GM12892 (cell line): ENCODE measurements at regions not wholly inside any gene's neighbourhood (a gene's known extent, or its start where the extent isn't known, plus 50 kb on each side); places are given as distances from the start of the nearest gene placed in this dataset.

Source experiments
- POLR2A ChIP-seq: IDR thresholded peaks from 2 replicates; pipeline ENCODE4 v1.6.1; 2011; ENCODE audit warnings: low read depth, low read length, control low read depth
- POLR2AphosphoS5 ChIP-seq: IDR thresholded peaks from 2 replicates; pipeline ENCODE4 v1.6.1; 2011; ENCODE audit warnings: low read depth, low read length, control low read depth
- TAF1 ChIP-seq: IDR thresholded peaks from 2 replicates; pipeline ENCODE4 v1.6.1; 2011; ENCODE audit warnings: low read depth, mild to moderate bottlenecking, control low read depth, low read length, borderline replicate concordance

GRCh38 chr2:238638982-238639628 lies 208.8 kb upstream of the TWIST2 start:
- TF ChIP-seq POLR2AphosphoS5: no peak
- TF ChIP-seq POLR2A: no peak
- TF ChIP-seq TAF1: no peak
